H1 (cell line): ENCODE measurements at regions not wholly inside any gene's neighbourhood (a gene's known extent, or its start where the extent isn't known, plus 50 kb on each side); places are given as distances from the start of the nearest gene placed in this dataset.

Experiments
- CBX5 ChIP-seq: fragments of 300-800, 300-1000 bp; sonication (generic); IDR thresholded peaks from 2 replicates; pipeline ENCODE4 v1.7.1; 2016; ENCODE audit warnings: antibody characterized with exemption, low read length, low read depth
- EZH2 ChIP-seq: fragments of 200-600 bp; sonication (generic); IDR thresholded peaks from 2 replicates; pipeline ENCODE4 v1.7.1; 2012; ENCODE audit warnings: low read depth, mild to moderate bottlenecking, moderate library complexity, low read length, inconsistent platforms; ENCODE audit not compliant: severe bottlenecking
- GABPA ChIP-seq: IDR thresholded peaks from 2 replicates; pipeline ENCODE4 v1.6.1; 2011; ENCODE audit warnings: mild to moderate bottlenecking, low read length, moderate library complexity, borderline replicate concordance; ENCODE audit not compliant: insufficient read depth
- HDAC6 ChIP-seq: IDR thresholded peaks from one replicate; pipeline ENCODE4 v1.7.1; 2012; ENCODE audit warnings: low read depth, mild to moderate bottlenecking, inconsistent platforms, low read length, moderate library complexity
- MAFK ChIP-seq: IDR thresholded peaks from 2 replicates; pipeline ENCODE4 v1.6.1; 2012; ENCODE audit warnings: low read depth, mild to moderate bottlenecking, improper control_type of control experiment, low read length
- POLR2AphosphoS5 ChIP-seq: IDR thresholded peaks from 2 replicates; pipeline ENCODE4 v1.6.1; 2011; ENCODE audit warnings: low read depth, low read length
- RAD21 ChIP-seq, 2 experiments: IDR thresholded peaks in 1 of 2; conservative IDR thresholded peaks in 1 of 2; 2 replicates each; pipeline ENCODE4 v1.6.1; 2011; ENCODE audit warnings: low read depth in 2 of 2, low read length in 2 of 2, improper control_type of control experiment in 1 of 2, inconsistent platforms in 1 of 2, mild to moderate bottlenecking in 1 of 2, moderate library complexity in 1 of 2
- SRF ChIP-seq: IDR thresholded peaks from 2 replicates; pipeline ENCODE4 v1.6.1; 2011; ENCODE audit warnings: mild to moderate bottlenecking, low read depth, low read length, moderate library complexity
- TAF1 ChIP-seq: IDR thresholded peaks from 2 replicates; pipeline ENCODE4 v1.6.1; 2011; ENCODE audit warnings: mild to moderate bottlenecking, low read depth, low read length
- TF ChIP-seq, protein P1 (sequence below), 3 experiments: IDR thresholded peaks; 1 replicate in 2 of 3; 2 replicates in 1 of 3; pipeline versions ENCODE4 v1.5.1 to v1.6.1; 2011; ENCODE audit warnings: low read length in 3 of 3, mild to moderate bottlenecking in 3 of 3, inconsistent platforms in 2 of 3, low read depth in 1 of 3, moderate library complexity in 1 of 3; ENCODE audit not compliant: insufficient read depth in 1 of 3; ENCODE audit errors: control extremely low read depth in 1 of 3
- TF ChIP-seq, protein P2 (sequence below): IDR thresholded peaks from 2 replicates; pipeline ENCODE4 v1.6.1; 2011; ENCODE audit warnings: low read length, improper control_type of control experiment
- TF ChIP-seq, protein P3 (sequence below): fragments of 300-600 bp; sonication (generic); IDR thresholded peaks from 2 replicates; pipeline ENCODE4 v1.7.1; 2012; ENCODE audit warnings: low read length, moderate library complexity, mild to moderate bottlenecking, inconsistent platforms; ENCODE audit not compliant: insufficient replicate concordance
- TF ChIP-seq, protein P4 (sequence below): IDR thresholded peaks from 2 replicates; pipeline ENCODE4 v1.6.1; 2011; ENCODE audit warnings: low read depth, mild to moderate bottlenecking, low read length; ENCODE audit not compliant: insufficient read depth

DNA sequence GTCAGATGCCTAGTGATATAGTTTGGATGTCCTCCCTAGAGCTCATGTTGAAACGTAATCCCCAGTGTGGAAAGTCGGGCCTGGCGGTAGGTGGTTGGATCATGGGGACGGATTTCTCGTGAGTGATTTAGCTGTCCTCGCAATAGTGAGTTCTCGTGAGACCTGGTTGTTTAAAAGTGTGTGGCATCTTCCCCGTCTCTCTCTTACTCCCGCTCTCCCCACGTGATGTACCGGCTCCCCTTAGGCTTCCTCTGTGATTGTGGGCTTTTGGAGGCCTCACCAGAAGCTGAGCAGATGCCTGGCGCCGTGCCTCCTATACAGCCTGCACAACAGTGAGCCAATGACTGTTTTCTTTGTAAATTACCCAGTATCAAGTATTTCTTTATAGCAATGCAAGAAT is 264.5 kb downstream of the TTLL7 start:
- TF ChIP-seq EZH2 = no peak
- TF ChIP-seq TAF1 = no peak
- TF ChIP-seq, protein P1, sequence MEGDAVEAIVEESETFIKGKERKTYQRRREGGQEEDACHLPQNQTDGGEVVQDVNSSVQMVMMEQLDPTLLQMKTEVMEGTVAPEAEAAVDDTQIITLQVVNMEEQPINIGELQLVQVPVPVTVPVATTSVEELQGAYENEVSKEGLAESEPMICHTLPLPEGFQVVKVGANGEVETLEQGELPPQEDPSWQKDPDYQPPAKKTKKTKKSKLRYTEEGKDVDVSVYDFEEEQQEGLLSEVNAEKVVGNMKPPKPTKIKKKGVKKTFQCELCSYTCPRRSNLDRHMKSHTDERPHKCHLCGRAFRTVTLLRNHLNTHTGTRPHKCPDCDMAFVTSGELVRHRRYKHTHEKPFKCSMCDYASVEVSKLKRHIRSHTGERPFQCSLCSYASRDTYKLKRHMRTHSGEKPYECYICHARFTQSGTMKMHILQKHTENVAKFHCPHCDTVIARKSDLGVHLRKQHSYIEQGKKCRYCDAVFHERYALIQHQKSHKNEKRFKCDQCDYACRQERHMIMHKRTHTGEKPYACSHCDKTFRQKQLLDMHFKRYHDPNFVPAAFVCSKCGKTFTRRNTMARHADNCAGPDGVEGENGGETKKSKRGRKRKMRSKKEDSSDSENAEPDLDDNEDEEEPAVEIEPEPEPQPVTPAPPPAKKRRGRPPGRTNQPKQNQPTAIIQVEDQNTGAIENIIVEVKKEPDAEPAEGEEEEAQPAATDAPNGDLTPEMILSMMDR (IDR thresholded peaks at IDR 0.05; ENCODE audit: control extremely low read depth in 1 of 3, insufficient read depth in 1 of 3, low read depth in 1 of 3, low read length in 3 of 3) = no peak
- no peak for TF ChIP-seq RAD21 (IDR thresholded peaks at IDR 0.05 in 1 of 2, conservative IDR thresholded peaks at IDR 0.05 in 1 of 2; ENCODE audit: low read depth in 2 of 2, low read length in 2 of 2)
- no peak for TF ChIP-seq HDAC6
- TF ChIP-seq MAFK = no peak
- TF ChIP-seq, protein P2, sequence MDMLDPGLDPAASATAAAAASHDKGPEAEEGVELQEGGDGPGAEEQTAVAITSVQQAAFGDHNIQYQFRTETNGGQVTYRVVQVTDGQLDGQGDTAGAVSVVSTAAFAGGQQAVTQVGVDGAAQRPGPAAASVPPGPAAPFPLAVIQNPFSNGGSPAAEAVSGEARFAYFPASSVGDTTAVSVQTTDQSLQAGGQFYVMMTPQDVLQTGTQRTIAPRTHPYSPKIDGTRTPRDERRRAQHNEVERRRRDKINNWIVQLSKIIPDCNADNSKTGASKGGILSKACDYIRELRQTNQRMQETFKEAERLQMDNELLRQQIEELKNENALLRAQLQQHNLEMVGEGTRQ = no peak
- TF ChIP-seq, protein P3, sequence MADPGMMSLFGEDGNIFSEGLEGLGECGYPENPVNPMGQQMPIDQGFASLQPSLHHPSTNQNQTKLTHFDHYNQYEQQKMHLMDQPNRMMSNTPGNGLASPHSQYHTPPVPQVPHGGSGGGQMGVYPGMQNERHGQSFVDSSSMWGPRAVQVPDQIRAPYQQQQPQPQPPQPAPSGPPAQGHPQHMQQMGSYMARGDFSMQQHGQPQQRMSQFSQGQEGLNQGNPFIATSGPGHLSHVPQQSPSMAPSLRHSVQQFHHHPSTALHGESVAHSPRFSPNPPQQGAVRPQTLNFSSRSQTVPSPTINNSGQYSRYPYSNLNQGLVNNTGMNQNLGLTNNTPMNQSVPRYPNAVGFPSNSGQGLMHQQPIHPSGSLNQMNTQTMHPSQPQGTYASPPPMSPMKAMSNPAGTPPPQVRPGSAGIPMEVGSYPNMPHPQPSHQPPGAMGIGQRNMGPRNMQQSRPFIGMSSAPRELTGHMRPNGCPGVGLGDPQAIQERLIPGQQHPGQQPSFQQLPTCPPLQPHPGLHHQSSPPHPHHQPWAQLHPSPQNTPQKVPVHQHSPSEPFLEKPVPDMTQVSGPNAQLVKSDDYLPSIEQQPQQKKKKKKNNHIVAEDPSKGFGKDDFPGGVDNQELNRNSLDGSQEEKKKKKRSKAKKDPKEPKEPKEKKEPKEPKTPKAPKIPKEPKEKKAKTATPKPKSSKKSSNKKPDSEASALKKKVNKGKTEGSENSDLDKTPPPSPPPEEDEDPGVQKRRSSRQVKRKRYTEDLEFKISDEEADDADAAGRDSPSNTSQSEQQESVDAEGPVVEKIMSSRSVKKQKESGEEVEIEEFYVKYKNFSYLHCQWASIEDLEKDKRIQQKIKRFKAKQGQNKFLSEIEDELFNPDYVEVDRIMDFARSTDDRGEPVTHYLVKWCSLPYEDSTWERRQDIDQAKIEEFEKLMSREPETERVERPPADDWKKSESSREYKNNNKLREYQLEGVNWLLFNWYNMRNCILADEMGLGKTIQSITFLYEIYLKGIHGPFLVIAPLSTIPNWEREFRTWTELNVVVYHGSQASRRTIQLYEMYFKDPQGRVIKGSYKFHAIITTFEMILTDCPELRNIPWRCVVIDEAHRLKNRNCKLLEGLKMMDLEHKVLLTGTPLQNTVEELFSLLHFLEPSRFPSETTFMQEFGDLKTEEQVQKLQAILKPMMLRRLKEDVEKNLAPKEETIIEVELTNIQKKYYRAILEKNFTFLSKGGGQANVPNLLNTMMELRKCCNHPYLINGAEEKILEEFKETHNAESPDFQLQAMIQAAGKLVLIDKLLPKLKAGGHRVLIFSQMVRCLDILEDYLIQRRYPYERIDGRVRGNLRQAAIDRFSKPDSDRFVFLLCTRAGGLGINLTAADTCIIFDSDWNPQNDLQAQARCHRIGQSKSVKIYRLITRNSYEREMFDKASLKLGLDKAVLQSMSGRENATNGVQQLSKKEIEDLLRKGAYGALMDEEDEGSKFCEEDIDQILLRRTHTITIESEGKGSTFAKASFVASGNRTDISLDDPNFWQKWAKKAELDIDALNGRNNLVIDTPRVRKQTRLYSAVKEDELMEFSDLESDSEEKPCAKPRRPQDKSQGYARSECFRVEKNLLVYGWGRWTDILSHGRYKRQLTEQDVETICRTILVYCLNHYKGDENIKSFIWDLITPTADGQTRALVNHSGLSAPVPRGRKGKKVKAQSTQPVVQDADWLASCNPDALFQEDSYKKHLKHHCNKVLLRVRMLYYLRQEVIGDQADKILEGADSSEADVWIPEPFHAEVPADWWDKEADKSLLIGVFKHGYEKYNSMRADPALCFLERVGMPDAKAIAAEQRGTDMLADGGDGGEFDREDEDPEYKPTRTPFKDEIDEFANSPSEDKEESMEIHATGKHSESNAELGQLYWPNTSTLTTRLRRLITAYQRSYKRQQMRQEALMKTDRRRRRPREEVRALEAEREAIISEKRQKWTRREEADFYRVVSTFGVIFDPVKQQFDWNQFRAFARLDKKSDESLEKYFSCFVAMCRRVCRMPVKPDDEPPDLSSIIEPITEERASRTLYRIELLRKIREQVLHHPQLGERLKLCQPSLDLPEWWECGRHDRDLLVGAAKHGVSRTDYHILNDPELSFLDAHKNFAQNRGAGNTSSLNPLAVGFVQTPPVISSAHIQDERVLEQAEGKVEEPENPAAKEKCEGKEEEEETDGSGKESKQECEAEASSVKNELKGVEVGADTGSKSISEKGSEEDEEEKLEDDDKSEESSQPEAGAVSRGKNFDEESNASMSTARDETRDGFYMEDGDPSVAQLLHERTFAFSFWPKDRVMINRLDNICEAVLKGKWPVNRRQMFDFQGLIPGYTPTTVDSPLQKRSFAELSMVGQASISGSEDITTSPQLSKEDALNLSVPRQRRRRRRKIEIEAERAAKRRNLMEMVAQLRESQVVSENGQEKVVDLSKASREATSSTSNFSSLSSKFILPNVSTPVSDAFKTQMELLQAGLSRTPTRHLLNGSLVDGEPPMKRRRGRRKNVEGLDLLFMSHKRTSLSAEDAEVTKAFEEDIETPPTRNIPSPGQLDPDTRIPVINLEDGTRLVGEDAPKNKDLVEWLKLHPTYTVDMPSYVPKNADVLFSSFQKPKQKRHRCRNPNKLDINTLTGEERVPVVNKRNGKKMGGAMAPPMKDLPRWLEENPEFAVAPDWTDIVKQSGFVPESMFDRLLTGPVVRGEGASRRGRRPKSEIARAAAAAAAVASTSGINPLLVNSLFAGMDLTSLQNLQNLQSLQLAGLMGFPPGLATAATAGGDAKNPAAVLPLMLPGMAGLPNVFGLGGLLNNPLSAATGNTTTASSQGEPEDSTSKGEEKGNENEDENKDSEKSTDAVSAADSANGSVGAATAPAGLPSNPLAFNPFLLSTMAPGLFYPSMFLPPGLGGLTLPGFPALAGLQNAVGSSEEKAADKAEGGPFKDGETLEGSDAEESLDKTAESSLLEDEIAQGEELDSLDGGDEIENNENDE = no peak
- no peak for TF ChIP-seq POLR2AphosphoS5
- no peak for TF ChIP-seq GABPA
- TF ChIP-seq, protein P4, sequence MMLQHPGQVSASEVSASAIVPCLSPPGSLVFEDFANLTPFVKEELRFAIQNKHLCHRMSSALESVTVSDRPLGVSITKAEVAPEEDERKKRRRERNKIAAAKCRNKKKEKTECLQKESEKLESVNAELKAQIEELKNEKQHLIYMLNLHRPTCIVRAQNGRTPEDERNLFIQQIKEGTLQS = no peak
- TF ChIP-seq CBX5 = no peak
- TF ChIP-seq SRF = no peak
